Fibroblast of skin of left biceps (primary cell): ENCODE measurements at regions not wholly inside any gene's neighbourhood (a gene's known extent, or its start where the extent isn't known, plus 50 kb on each side); places are given as distances from the start of the nearest gene placed in this dataset.
"Not testable (repeated sequence)": the region's sequence is repeated elsewhere in the genome, so short reads cannot be mapped to it uniquely, and the experiment has no call there.

Experiments used
- DNase-seq, 2 experiments: peaks; one replicate each; pipeline ENCODE4 v3.0.0-alpha.2; 2013; ENCODE audit warnings: low read depth in 2 of 2

- no peak for DNase-seq
These were observed 96.7 kb upstream of the UMPS start for GRCh38 chr3:124633524-124633923.

- no peak for DNase-seq
These were observed 95.8 kb upstream of the UMPS start for GRCh38 chr3:124634210-124635168.

- DNase-seq: no peak
These were observed 95.1 kb upstream of the UMPS start for GRCh38 chr3:124635169-124635539.

GRCh38 chr3:124636101-124636862 is 94.0 kb upstream of the UMPS start:
- no peak for DNase-seq

- DNase-seq: no peak
These were observed 93.4 kb upstream of the UMPS start for GRCh38 chr3:124636863-124637296.

GRCh38 chr3:124639406-124640237 is 90.6 kb upstream of the UMPS start:
- no peak for DNase-seq

- DNase-seq: no peak
These were observed 89.5 kb upstream of the UMPS start for GRCh38 chr3:124640635-124641306.

GRCh38 chr3:124643453-124643852 is 86.8 kb upstream of the UMPS start:
- DNase-seq: no peak

- DNase-seq: not testable (repeated sequence)
These were observed 84.1 kb upstream of the UMPS start for GRCh38 chr3:124646186-124646585.

GRCh38 chr3:124648551-124648950 is 81.7 kb upstream of the UMPS start:
- no peak for DNase-seq

- no peak for DNase-seq
These were observed 79.5 kb upstream of the UMPS start for GRCh38 chr3:124650798-124651197.

- DNase-seq: not testable (repeated sequence)
These were observed 78.8 kb upstream of the UMPS start for GRCh38 chr3:124651416-124651815.

- DNase-seq: no peak
These were observed 78.2 kb upstream of the UMPS start for GRCh38 chr3:124652009-124652408.

GRCh38 chr3:124653071-124653796 is 77.0 kb upstream of the UMPS start:
- DNase-seq: no peak

- no peak for DNase-seq
These were observed 76.3 kb upstream of the UMPS start for GRCh38 chr3:124653797-124654469.

GRCh38 chr3:124654470-124654845 is 75.8 kb upstream of the UMPS start:
- DNase-seq: no peak

- no peak for DNase-seq
These were observed 73.7 kb upstream of the UMPS start for GRCh38 chr3:124656531-124656930.

- no peak for DNase-seq
These were observed 73.1 kb upstream of the UMPS start for GRCh38 chr3:124657138-124657537.

GRCh38 chr3:124658270-124658669 is 72.0 kb upstream of the UMPS start:
- DNase-seq: no peak

GRCh38 chr3:124659175-124659574 is 71.1 kb upstream of the UMPS start:
- DNase-seq: no peak
